Calu3 (cell line): ENCODE measurements at regions not wholly inside any gene's neighbourhood (a gene's known extent, or its start where the extent isn't known, plus 50 kb on each side); places are given as distances from the start of the nearest gene placed in this dataset.

Source experiments
- BruUV-seq: library from RNA; stranded (reverse); fragments of 400-500 nt; replicated peaks from 2 replicates; lab custom pipeline; 2021; lab: Mats Ljungman, UMichigan
- CTCF ChIA-PET: fragments of 300-600 bp; sonication (Branson Sonifier 250); formaldehyde crosslinking; loops from one replicate; lab custom pipeline; 2022; ENCODE audit warnings: antibody characterized with exemption; lab: Charles Lee
- DNase-seq: peaks from one replicate; pipeline ENCODE4 v3.0.0; 2022
- H3K27ac Mint-ChIP-seq: one replicate; pipeline ENCODE4 v1.8.0; 2022; ENCODE audit warnings: mixed read lengths; ENCODE audit not compliant: unreplicated experiment
- H3K27me3 Mint-ChIP-seq: one replicate; pipeline ENCODE4 v1.8.0; 2022; ENCODE audit warnings: mixed read lengths; ENCODE audit not compliant: unreplicated experiment
- H3K36me3 Mint-ChIP-seq: one replicate; pipeline ENCODE4 v1.8.0; 2022; ENCODE audit warnings: mild to moderate bottlenecking, moderate library complexity, mixed read lengths; ENCODE audit not compliant: insufficient read depth, unreplicated experiment
- H3K4me1 Mint-ChIP-seq: one replicate; pipeline ENCODE4 v1.8.0; 2022; ENCODE audit warnings: mild to moderate bottlenecking, low read depth, mixed read lengths; ENCODE audit not compliant: unreplicated experiment
- H3K4me3 Mint-ChIP-seq: one replicate; pipeline ENCODE4 v1.8.0; 2022; ENCODE audit warnings: mild to moderate bottlenecking, low read depth, moderate library complexity, mixed read lengths; ENCODE audit not compliant: unreplicated experiment
- H3K9me3 Mint-ChIP-seq: one replicate; pipeline ENCODE4 v1.8.0; 2022; ENCODE audit warnings: low read depth, mixed read lengths; ENCODE audit not compliant: unreplicated experiment
- intact Hi-C: fragments of 100-400 bp; cut with micrococcal nuclease; formaldehyde crosslinking; loops from one replicate; pipeline ENCODE4 v1.10.0; 2022; ENCODE audit not compliant: unreplicated experiment
- TF ChIP-seq, protein P1 (sequence below): fragments of 200-600 bp; IDR thresholded peaks from one replicate; pipeline ENCODE4 v1.8.0; 2022; ENCODE audit warnings: antibody characterized with exemption; ENCODE audit not compliant: unreplicated experiment

DNA sequence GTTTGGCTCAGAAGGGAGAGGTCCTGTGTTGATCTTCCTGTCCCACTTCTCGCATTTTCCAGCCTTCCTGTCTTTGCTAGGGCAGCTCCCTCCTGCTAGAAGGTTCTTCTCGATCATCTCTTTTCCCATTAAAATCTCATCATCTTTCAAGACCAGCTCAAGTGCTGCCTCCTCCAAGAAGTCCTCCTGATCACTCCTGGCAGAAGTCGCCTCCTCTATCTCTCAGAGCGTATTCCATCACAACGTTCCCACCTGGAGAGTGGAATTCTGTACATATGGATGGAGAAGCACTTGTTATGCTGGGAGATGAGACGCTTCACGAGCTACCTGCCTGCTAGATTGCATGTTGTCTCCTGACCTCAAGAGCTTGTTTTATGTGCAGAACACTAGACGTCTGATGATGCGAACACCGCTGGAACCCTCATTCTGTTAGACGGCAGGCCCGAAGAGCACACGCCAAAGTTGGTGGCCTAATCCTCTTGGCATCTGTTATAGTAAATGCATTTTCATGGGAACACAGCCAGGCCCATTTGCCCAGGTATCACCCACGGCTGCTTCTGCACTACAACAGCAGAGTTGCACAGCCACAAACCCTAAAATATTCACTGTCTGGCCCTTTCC lies 68.0 kb upstream of the INSIG1 start:
- Mint-ChIP-seq H3K36me3 (peaks cover 14% of the 10 kb centered on the region), H3K27ac (peak overlapping the region; percentile 93), H3K27me3 (no peaks in the 10 kb centered on the region), H3K4me3 (peak overlapping the region; percentile 15), H3K4me1 (peaks cover 35% of the 10 kb centered on the region), H3K9me3 (no peaks in the 10 kb centered on the region)
- intact Hi-C loops, result loop anchor here (5.0 kb wide), 2 partner anchors 37 to 113 kb away; no protein-coding TSS in a partner anchor
- BruUV-seq, result TSS peak; percentile 93
- CTCF ChIA-PET, result interaction anchor here (0.6 to 1.2 kb wide), 2 partner anchors 10 to 60 kb away, joined by 3 to 5 read pairs; no protein-coding TSS in a partner anchor
- no peak for DNase-seq
- TF ChIP-seq, protein P1, sequence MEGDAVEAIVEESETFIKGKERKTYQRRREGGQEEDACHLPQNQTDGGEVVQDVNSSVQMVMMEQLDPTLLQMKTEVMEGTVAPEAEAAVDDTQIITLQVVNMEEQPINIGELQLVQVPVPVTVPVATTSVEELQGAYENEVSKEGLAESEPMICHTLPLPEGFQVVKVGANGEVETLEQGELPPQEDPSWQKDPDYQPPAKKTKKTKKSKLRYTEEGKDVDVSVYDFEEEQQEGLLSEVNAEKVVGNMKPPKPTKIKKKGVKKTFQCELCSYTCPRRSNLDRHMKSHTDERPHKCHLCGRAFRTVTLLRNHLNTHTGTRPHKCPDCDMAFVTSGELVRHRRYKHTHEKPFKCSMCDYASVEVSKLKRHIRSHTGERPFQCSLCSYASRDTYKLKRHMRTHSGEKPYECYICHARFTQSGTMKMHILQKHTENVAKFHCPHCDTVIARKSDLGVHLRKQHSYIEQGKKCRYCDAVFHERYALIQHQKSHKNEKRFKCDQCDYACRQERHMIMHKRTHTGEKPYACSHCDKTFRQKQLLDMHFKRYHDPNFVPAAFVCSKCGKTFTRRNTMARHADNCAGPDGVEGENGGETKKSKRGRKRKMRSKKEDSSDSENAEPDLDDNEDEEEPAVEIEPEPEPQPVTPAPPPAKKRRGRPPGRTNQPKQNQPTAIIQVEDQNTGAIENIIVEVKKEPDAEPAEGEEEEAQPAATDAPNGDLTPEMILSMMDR, result no peak

DNA sequence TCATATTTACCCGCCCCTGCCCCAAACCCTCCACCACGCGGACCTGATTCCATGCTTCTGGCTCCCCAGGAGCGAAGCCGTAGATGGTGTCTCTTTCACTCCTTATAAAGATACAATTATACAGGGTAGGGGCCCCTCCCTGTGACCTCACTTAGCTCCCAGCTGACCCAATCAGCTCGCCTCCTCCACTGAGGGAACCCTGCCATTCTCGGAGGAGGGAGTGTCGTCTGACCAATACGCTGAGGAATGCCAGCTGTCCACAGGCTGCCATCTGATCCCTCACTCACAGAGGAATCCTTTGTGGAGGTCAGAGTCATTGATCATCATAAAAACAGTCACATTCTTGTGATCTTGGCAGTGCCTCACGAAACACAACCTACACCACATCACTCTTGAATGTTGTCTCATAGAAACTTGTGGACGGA lies 67.5 kb upstream of the INSIG1 start:
- H3K36me3 Mint-ChIP-seq, result peaks cover 20% of the 10 kb centered on the region
- H3K4me1 Mint-ChIP-seq, result peaks cover 38% of the 10 kb centered on the region
- peak; percentile 91 for DNase-seq
- H3K27ac Mint-ChIP-seq, result peak overlapping the region; percentile 93
- H3K27me3 Mint-ChIP-seq, result no peaks in the 10 kb centered on the region
- TF ChIP-seq, protein P1, result no peak
- CTCF ChIA-PET, result interaction anchor here (0.6 to 1.2 kb wide), 3 partner anchors 9 to 59 kb away, joined by 3 to 5 read pairs (median 3); no protein-coding TSS in a partner anchor
- no peaks in the 10 kb centered on the region for H3K9me3 Mint-ChIP-seq
- intact Hi-C loops, result loop anchor here (5.0 kb wide), 2 partner anchors 38 to 112 kb away; no protein-coding TSS in a partner anchor
- no TSS peak for BruUV-seq
- H3K4me3 Mint-ChIP-seq, result peak overlapping the region; percentile 15

DNA sequence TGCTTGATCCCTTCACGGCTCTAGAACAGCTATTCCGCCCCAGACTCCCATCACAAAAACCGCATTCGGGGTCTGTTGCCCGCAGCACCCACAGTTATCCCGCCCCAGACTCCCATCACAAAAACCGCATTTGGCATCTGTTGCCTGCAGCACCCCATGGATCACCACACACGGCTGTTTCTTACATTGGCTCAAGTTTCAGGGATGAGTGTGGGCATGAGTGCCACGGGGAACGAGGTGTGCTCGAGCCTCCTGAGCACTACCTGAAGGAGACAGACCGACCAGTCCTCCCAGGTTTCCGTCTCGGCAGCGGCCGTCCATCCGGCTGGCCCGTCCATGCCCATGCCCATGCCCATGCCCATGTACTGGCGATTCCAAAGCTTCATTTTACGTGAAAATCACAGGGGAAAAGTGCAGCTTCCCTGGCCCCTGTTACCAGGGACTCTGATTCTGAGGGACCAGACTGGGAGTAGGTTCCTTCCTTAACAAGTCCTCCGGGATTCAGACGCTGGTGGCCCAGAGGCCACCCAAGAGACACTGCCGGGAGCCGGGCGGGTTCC lies 66.4 kb upstream of the INSIG1 start:
- Mint-ChIP-seq H3K36me3 (peaks cover 30% of the 10 kb centered on the region), H3K4me1 (peaks cover 47% of the 10 kb centered on the region), H3K27me3 (no peaks in the 10 kb centered on the region), H3K9me3 (no peaks in the 10 kb centered on the region), H3K4me3 (no peak overlapping the region), H3K27ac (peak overlapping the region; percentile 51)
- no peak for DNase-seq
- CTCF ChIA-PET, result no interaction called here
- intact Hi-C loops, result loop anchor here (5.0 kb wide), 2 partner anchors 39 to 111 kb away; no protein-coding TSS in a partner anchor
- TF ChIP-seq, protein P1, result no peak
- BruUV-seq, result no TSS peak

DNA sequence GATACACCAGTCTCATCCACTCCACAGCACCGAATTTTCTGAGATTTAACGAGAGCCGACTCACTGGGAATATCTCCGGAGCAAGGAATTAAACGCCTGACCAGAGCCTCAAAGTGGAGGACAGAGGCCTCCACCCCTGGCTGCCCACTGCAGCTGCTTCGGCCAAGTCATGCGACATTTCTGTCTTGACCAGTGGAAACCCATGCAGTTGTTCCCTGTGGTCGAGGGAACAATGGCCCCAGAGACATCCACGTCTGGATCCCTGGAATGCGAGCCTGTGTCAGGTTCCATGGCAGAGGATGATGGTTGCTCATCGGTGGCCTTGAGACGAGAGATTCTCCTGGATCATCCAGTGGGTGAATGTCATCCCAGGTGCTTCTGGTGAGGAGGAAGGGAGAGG lies 65.7 kb upstream of the INSIG1 start:
- H3K36me3 Mint-ChIP-seq, result peaks cover 33% of the 10 kb centered on the region

More for the DNA sequence above, 65.7 kb upstream of the INSIG1 start:
- H3K9me3 Mint-ChIP-seq, result no peaks in the 10 kb centered on the region
- H3K27me3 Mint-ChIP-seq, result no peaks in the 10 kb centered on the region
- no peak for DNase-seq
- TF ChIP-seq, protein P1, result no peak
- no peak overlapping the region for H3K4me3 Mint-ChIP-seq
- CTCF ChIA-PET, result no interaction called here
- BruUV-seq, result no TSS peak
- peaks cover 54% of the 10 kb centered on the region for H3K4me1 Mint-ChIP-seq
- intact Hi-C loops, result loop anchor here (5.0 kb wide), 2 partner anchors 40 to 110 kb away; no protein-coding TSS in a partner anchor
- peak overlapping the region; percentile 51 for H3K27ac Mint-ChIP-seq
